Activated gamma-delta T cell treated with Interleukin-2 at 50 U/mL for 16 hours (primary cell): ENCODE measurements at regions not wholly inside any gene's neighbourhood (a gene's known extent, or its start where the extent isn't known, plus 50 kb on each side); places are given as distances from the start of the nearest gene placed in this dataset.
"Not testable (repeated sequence)": the region's sequence is repeated elsewhere in the genome, so short reads cannot be mapped to it uniquely, and the experiment has no call there.

Experiments
- DNase-seq: peaks from one replicate; pipeline ENCODE4 v3.0.0-alpha.2; 2020

DNA sequence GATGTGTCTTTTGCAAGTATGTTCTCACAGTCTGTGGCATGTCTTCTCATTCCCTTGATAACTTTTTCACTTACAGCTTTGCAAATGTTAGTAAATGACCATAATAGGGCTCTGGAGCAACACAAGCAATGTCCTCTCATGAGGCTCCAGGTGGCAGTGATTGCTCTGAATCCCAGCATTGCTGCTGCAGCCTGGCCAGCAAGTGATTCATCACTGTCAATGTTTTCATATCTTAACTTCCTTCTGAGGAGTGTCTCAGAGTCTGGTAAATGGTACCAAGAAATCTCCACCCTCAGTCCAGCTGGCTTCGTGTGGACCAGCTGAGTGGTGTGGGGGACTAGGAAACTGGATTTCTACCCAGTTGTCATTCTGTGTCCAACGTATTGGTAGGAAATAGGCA is 139.6 kb downstream of the MYLK4 start:
- no peak for DNase-seq

DNA sequence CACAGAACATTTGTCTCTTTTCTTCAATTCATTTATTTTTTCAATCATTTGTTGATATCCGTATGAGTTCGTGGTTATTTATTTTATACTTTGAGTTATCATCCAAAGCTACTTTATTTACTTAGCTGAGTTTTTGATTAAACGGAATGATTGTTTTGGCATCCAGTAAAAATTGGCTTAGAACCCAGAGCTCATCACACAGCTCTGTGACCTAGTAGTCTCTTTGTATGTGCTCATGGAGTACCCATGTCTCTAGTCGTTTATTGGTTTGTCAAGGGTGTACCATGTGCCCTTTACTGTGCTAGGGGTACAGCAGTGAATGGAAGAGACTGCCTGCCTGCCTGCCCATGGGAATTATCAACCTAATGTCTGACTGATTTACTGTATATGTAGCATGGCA is 142.2 kb downstream of the MYLK4 start:
- DNase-seq: no peak

DNA sequence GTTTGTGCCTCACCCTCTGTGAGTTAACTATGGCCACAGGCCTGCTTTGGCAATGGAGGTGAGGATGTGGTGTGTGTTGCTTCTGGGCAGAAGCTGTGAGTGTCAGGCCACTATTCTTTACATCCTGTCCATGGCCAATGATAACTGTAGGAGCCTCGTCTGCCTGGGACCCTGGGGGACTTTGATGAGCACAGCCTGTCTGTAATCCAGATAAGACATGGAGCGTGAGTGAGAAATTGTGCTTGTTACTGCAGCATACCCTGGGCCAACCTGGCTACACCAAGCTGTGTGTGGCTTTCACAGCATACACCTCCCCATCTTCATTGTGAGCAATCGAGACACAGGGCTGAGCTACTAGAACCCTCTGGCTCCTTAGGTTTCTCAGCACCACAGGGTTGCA is 150.4 kb downstream of the MYLK4 start:
- no peak for DNase-seq

DNA sequence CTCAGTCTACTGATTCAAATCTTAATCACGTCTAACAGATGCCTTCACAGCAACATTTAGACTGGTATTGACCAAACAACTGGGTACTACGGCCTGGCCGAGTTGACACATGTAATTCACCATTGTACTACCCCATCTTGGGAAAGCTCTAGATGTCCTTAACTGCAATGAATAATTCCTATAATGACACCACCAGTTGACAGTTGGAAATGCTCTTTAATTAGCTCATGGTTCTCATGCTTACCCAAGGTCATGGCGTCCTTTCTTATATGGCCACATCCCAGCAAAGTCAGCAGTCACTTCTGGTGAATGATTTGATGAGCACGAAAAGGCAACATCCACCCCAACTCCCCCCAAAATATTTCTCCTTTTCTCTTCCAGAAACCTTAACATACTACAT is 150.9 kb downstream of the MYLK4 start:
- no peak for DNase-seq

DNA sequence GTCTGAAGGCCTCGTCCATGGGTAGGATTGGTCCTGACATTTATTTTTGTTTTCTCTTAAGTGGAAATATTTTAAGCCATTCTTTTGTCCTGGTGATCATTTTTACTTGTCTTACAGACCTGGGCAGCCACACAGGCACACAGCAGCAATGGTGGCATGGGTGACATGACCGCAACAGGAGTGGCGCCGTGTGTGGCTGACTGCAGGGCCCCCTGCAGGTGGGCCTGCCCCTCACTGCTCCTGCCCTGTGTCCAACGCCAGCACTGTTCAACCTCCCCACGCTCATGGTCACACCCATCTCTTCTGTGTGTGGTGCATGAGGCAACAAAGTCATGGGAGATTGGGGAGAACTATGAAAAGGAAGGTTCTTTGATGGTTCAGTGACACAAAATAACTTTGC is 151.9 kb downstream of the MYLK4 start:
- DNase-seq: no peak

DNA sequence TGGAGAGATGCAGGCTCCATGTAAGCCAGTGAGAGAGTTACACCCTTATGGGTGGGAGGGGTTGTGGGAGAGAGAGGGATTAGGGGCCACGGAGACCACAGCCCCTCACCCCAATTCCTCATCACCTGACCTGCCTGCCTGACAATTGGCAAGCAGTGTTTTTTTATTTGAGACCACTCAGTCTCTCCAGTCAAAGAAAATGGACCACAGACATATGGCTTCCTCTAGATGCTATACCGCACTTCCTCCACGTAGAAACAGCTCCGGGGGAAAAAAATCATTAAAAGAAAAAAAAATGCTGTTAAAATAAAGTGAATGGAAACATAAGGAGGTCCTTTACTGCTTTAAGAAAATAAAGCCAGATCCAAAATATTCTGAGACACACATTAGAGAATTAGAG is 152.7 kb downstream of the MYLK4 start:
- DNase-seq: no peak

DNA sequence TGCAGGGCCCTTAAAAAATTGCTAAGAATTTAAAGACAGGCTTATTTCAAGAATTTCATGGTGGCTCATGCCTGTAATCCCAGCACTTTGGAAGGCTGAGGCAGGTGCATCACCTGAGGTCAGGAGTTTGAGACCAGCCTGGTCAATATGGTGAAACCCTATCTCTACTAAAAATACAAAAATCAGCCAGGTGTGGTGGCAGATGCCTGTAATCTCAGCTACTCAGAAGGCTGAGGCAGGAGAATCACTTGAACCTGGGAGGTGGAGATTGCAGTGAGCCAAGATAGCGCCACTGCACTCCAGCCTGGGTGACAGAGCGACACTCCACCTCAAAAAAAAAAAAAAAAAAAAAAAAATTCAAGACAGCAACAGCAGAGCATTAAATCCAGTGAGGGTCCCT is 153.3 kb downstream of the MYLK4 start:
- DNase-seq: not testable (repeated sequence)

DNA sequence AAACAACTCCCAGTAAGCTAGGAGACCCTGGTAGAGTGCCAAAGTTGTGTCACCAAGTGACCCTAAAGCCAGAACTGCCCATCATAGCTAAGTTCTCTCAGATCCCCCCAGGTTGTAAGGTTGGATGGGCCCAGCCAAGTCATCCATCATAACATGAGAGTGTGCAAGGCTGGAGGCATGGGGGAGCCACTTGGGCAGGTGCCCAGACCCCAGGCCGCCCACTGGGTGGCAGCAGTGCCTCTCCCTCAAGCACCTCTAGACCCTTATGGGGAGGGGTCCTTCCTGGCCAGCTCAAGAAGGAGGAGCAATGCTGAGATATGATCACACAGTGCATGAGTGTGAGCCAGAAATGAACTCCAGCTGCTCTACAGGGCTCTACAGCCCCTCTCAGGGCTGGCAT is 154.5 kb downstream of the MYLK4 start:
- no peak for DNase-seq

DNA sequence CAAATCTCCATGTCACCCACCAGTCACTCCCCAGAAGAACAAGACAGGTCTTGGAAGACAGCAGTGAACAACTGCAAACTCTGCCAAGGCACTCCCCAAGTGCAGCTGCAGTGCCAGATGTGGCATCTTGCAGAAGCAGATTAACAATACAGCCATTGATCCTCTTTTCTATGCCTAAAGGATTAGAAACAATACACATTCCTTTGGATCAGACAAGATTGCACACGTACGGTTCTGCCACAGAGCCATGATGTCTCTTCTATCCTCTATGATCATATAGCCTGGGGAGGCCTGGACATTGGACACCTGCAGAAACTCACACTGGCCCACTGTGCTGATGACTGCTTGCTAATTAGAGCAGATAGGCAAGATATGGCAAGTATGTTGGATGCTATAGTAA is 155.9 kb downstream of the MYLK4 start:
- no peak for DNase-seq

DNA sequence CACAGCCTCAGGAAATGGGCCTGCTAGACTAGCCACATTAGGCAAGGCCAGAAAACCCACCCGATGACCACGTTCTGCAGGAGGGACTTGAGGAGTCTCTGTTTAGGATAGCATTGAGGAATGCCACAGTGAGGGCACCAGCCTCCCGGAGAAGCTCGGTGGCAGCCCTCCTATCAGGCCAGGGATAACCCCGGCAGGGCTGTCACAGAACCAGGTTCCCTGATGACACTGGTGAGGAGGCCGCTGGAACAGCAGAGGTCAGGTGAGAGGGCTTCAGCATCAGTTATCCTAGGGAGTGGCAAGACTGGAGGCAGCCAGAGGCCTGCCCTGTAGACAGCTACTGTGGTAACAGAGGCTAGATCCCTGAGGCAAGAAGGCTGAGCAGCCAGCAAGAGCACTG is 157.6 kb downstream of the MYLK4 start:
- no peak for DNase-seq

DNA sequence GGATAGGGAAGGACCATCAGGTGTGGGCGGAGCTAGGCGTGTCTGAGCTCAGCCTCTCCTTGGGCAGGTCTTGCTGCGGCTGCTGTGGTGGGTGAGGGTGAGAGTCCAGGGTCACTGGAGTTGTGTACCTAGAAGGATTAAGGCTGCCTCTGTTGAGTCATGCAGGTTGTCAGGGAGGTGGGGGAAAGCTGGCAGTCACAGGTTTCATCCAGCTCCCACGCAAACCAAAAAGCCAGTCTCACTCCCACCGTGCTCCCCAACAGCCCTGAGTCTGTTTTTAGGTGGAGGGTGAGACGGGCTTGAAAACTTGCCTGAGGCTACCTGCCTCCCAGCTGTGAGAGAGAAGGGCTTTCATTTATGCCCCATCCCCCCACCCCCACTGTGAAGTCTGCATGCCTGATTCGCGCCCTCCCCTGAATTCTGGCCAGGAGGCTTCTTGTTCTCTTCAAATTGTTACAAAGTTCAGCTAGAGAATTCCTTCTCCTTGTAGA is 161.5 kb downstream of the MYLK4 start:
- DNase-seq: no peak

DNA sequence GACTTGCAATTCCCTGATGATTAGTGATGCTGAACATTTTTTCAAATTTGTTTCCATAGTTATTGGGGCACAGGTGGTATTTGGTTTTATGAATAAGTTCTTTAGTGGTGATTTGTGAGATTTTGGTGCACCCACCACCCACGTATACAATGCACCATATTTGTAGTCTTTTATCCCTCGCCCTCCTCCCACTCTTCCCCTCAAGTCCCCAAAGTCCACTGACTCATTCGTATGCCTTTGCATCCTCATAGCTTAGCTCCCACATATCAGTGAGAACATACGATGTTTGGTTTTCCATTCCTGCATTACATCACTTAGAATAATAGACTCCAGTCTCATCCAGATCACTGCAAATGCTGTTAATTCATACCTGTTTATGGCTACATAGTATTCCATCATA is 167.3 kb downstream of the MYLK4 start:
- DNase-seq: no peak

DNA sequence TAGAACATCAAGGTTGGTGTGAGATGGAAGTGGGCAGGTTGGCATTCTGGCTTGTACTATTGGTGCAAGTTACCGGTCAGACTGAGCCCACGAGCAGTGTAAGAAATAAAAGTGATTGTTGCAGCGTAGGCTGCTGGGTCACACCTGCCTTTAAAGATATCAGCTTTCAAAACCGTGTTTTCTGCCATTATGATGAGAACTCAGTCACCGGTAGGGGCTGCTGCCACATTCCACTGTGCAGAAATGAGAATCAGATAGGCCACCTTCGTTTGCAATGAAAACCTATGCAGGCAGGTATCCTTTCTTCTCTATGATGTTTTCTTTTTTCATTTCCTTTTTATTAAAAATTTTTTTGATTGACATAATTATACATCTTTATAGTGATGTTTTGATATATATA is 168.5 kb downstream of the MYLK4 start:
- no peak for DNase-seq

DNA sequence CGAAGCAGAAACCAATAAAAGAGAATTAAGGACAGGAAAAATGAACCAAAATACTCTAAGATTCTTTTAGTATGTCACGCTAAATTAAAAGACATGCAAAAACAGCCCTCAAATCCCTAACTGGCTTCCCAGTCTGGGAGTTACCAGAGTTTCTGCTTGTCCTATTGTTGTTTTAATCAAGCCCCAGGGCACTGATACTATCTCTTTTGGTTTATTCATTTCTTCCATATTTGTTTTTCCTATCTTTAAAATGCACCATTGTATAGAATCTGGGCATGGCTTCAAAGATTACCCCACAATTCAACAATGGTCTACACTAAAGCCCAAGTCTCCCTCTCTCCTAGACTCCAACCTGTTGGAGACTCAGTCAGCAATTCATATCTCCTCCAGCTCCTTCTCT is 169.1 kb downstream of the MYLK4 start:
- no peak for DNase-seq

DNA sequence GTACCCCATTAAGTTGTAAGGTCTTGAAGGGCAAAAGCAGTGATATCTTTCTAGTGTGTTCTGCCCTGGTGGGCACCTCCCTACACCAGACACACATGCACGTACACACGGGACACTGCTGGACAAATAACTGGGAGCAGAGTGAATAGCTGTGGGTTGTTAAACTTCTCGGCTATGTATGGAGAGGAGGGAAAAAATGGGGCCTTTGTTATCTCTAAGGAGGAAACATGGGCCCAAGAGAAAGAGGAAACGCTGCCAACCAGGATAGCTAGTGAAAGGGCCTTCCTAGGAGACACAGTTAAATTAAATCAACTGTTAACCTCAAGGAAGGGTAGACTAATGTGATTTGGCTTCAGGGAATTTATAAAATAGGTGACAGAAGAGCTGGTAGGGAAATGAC is 169.7 kb downstream of the MYLK4 start:
- DNase-seq: no peak

DNA sequence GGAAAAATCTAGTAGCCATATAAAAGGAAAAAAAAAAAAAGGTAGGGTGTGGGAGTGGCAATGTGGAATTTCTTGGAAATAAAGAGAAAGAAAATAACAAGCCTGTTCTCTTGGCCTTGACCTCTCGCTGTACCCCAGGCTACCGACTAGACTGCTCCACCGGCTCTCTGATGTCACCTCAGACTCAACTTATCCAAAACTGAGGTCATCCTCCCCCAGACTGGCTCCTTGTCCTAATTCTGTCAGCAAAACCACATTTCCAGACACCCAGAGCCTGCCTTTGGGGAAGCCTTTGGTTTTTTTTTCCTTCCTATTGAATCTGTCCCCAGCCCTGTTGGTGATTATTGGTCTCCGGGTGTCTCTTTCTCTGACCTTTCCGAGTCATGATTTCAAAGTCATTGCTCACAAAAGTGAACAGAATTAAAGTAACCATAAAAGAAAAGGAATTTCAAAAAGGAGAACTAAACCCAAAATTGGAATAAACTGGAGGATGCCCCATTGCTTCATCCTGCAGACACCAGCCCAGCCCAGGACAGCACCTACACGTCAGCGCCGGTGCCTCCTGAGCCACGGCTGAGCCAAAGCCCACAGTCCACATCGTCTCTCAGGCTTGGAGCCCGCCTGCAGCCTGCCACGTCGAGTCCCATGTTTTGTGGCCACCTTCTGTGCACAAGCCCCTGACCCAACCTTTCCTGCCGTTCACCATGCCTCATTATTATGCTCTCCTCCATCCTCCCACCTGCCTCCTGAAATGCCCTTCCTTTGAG is 170.7 kb downstream of the MYLK4 start:
- DNase-seq: no peak

DNA sequence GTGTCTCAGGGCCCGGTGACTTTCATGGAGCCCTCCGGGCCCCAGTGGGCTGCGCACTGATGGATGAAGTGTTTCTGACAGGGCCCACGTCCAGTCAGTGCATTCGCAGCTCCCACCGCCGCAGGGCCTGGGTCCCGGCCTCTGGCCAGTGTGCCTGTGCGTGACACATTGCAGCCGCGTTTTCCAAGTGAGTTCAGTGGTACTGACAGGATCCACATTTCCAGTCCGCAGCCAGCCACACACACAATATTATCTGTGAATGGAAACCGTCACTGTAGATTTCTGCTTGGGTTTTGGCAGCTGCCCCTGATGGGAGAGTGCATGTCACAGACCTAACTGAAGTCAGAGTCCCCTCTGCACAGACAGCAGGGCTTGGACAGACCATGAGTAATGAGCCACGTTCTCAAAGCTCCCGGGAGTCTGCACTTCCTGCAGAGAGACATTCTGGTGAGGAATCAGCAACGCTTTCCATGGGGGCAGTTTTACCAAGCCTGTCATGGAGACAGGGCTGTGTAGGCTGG is 171.4 kb downstream of the MYLK4 start:
- no peak for DNase-seq

DNA sequence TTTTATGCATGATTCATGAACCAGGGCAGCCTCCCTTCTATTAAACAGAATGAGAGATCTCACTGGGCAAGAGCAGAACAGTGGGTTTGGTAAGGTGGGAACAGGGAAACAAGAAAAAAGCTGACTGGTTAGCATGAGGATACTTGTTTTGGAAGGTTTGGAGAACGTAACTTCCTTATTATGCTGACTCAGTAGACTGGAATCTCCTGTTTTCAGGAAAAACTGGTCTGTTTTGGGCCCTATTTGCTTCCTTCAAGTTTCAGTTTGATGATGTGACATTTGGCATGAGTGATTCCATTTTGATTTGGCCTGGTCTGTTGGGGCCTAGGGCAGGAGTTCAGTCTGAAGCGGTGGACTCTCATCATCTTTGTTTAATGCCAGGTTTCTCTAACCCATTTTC is 172.0 kb downstream of the MYLK4 start:
- DNase-seq: no peak

DNA sequence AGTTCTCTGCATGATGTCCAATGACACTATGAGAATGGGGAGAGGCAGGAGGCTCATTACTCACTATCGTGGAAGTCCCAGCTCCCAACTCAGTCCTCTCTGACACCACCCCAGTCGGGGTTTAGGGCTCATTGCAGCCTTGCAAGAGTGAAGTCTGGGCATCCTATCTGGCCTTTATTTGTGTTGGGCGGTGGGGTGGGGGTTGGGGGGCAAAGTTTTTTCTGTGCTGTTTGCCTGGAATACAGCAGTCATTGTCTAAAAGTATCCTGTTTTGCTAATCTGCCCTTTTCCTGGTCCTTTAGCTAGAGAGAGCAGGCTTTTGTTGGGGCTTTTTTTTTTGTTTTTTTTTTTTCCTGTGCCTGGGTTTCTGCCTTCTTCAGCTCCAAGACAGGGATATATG is 174.2 kb downstream of the MYLK4 start:
- DNase-seq: no peak

DNA sequence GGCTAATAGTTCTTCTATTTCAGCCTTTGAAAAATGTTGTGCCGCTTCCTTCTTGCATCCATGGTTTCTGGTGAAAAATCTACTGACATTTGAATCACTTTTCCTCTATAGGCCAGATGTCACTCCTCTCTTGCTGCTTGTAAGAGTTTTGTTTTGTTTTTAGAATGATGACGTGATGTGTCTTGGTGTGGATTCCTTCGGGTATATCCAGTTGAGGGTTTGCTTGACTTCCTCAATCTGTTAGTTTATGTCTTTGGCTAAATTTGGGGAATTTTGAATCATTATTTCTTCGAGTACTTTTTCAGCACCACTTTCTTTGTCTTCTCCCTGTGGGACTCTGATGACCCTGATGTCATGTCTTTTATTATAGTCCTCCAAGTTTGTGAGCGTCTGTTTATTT is 175.5 kb downstream of the MYLK4 start:
- no peak for DNase-seq

DNA sequence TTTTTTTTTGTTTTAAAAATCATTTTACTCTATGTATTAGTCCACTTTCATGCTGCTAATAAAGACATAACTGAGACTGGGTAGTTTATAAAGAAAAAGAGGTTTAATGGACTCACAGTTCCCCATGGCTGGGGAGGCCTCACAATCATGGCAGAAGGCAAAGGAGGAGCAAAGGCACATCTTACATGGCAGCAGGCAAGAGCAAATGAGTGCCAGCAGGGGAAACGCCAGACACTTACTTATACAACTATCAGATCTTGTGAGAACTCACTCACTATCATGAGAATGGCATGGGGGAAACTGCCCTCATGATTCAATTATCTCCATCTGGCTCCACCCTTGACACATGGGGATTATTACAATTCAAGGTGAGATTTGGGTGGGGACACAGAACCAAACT is 181.3 kb downstream of the MYLK4 start:
- not testable (repeated sequence) for DNase-seq

DNA sequence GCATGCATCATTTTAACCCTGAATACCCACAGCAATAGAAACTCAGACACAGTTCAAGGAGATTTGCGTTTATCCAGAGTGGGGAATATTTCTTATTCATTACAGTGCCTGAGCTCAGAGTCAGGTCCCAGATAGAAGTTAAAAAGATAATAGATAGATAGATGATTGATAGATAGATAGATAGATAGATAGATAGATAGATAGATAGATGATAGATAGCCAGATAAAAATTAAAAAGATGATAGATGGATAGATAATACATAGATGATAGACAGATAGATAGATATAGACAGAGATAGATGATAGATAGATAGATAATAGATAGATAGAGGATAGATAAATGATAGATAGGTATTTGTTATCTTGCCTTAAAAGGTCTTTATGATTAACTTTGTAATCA is 184.7 kb downstream of the MYLK4 start:
- DNase-seq: no peak

DNA sequence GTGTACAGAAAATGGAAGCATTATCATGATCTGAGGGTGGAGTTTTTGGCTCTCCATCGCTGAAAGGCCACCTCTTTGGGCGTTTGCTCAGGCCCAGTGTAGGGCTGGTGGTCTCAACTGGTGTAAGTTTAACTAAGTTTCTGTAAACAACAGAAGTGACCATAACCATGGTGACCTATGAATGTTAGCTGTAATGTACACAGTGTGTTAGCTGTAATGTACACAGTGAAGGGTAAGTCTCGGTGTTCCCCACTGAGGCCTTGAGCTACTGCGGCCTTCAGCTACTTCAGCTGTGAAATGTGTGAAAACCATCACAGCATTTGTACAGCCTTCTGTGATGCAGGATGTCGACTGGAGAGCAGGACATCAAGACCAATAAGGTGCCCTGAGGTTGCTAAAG is 185.2 kb downstream of the MYLK4 start:
- DNase-seq: no peak

DNA sequence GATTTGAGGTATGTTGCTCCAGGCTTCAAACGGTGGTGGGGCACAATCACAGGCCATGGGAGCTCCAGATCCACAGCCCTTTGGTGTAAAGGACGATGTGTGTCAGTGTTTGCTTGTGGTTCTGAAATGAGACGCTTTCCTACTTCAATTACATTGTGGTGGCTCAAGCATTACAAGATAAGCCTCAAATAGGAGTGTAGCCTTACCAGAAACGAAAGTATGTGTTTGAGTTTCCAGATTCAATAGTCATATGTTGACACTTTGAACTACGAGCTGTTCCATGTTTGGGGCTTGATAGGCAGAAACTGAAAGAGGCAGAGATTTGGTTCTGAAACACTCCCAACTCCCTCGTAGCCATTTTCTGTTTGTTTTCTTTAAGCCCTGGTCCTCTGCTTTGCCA is 187.1 kb downstream of the MYLK4 start:
- DNase-seq: no peak
